GM12878 (cell line): ENCODE measurements at regions not wholly inside any gene's neighbourhood (a gene's known extent, or its start where the extent isn't known, plus 50 kb on each side); places are given as distances from the start of the nearest gene placed in this dataset.

Experiments
- ATAC-seq: fragments of 200-7000 bp; cut with Tn5 transposase; 3 replicates; pipeline ENCODE4 v1.9.1; 2020; ENCODE audit warnings: mild to moderate bottlenecking, moderate library complexity
- BruUV-seq: library from RNA; stranded (reverse); fragments of 400-500 nt; replicated peaks from 2 replicates; lab custom pipeline; 2021; lab: Mats Ljungman, UMichigan
- CTCF ChIA-PET: fragments of 300-600 bp; sonication (Branson Sonifier 250); formaldehyde crosslinking; extraction: SDS; loops from one replicate; lab custom pipeline; 2021; ENCODE audit warnings: inconsistent platforms; lab: Yijun Ruan, JAX
- POLR2A ChIA-PET: fragments of 350-600 bp; formaldehyde crosslinking; extraction: SDS; loops from one replicate; lab custom pipeline; 2021; ENCODE audit warnings: inconsistent platforms; lab: Charles Lee
- RAD21 ChIA-PET: fragments of 300-600 bp; sonication (Branson Sonifier 250); formaldehyde crosslinking; loops from one replicate; lab custom pipeline; 2023; ENCODE audit warnings: antibody characterized with exemption; ENCODE audit not compliant: unreplicated experiment; lab: Charles Lee
- SMC1A ChIA-PET: fragments of 300-600 bp; sonication (Branson Sonifier 250); formaldehyde crosslinking; loops from one replicate; lab custom pipeline; 2023; ENCODE audit not compliant: unreplicated experiment, uncharacterized antibody; lab: Charles Lee
- DNase-seq: peaks from one replicate; pipeline ENCODE4 v3.0.0-alpha.2; 2011; ENCODE audit warnings: low read depth, low spot score
- FAIRE-seq: peaks from 3 replicates; lab custom pipeline; 2011; peaks lifted over from hg19 to GRCh38; lab: Jason Lieb, UNC
- H2AFZ ChIP-seq: 2 replicates; pipeline ENCODE4 v1.6.0; 2011; ENCODE audit warnings: low read depth, low read length, control low read depth; ENCODE audit not compliant: control insufficient read depth
- H3K27ac ChIP-seq: 2 replicates; pipeline ENCODE4 v1.5.1; 2011; ENCODE audit warnings: control low read depth; ENCODE audit not compliant: control insufficient read depth, insufficient read depth
- H3K27me3 ChIP-seq, 2 experiments: replicated peaks in 1 of 2; 2 replicates each; pipeline versions ENCODE4 v1.6.0 to v1.6.1; 2011; ENCODE audit warnings: low read length in 1 of 2; ENCODE audit not compliant: control insufficient read depth in 2 of 2, insufficient read depth in 2 of 2
- H3K36me3 ChIP-seq, 2 experiments: 2 replicates each; pipeline ENCODE4 v1.5.1; 2011; ENCODE audit warnings: low read length in 1 of 2; ENCODE audit not compliant: control insufficient read depth in 2 of 2, insufficient read depth in 2 of 2
- H3K4me1 ChIP-seq: 2 replicates; pipeline ENCODE4 v1.6.1; 2011; ENCODE audit warnings: mild to moderate bottlenecking, low read length, moderate library complexity, mixed read lengths; ENCODE audit not compliant: control insufficient read depth, insufficient read depth
- H3K4me2 ChIP-seq: 2 replicates; pipeline ENCODE4 v1.6.0; 2011; ENCODE audit warnings: control low read depth; ENCODE audit not compliant: control insufficient read depth, insufficient read depth
- H3K4me3 ChIP-seq: fragments of 200-600 bp; sonication (generic); 2 replicates; pipeline ENCODE4 v1.5.1; 2016
- H3K79me2 ChIP-seq: 2 replicates; pipeline ENCODE4 v1.6.0; 2011; ENCODE audit warnings: low read length; ENCODE audit not compliant: control insufficient read depth, insufficient read depth
- H3K9ac ChIP-seq: 2 replicates; pipeline ENCODE4 v1.8.0; 2011; ENCODE audit warnings: low read length, control low read depth, mixed read lengths; ENCODE audit not compliant: control insufficient read depth, insufficient read depth
- H3K9me3 ChIP-seq: replicated peaks from 3 replicates; pipeline ENCODE4 v1.5.1; 2011; ENCODE audit warnings: mild to moderate bottlenecking, low read length; ENCODE audit not compliant: control insufficient read depth, insufficient read depth
- H4K20me1 ChIP-seq: 2 replicates; pipeline ENCODE4 v1.6.0; 2011; ENCODE audit not compliant: control insufficient read depth, insufficient read depth
- BACH1 ChIP-seq: fragments of 450-650 bp; IDR thresholded peaks from 2 replicates; pipeline ENCODE4 v1.6.1; 2017; ENCODE audit warnings: mild to moderate bottlenecking, borderline replicate concordance
- BCL11A ChIP-seq: IDR thresholded peaks from 2 replicates; pipeline ENCODE4 v1.6.1; 2011; ENCODE audit warnings: low read depth, low read length
- CREM ChIP-seq: IDR thresholded peaks from 2 replicates; pipeline ENCODE4 v1.6.1; 2014; ENCODE audit warnings: antibody characterized with exemption, low read depth
- FOXM1 ChIP-seq: IDR thresholded peaks from 2 replicates; pipeline ENCODE4 v1.6.1; 2012; ENCODE audit warnings: low read depth, mild to moderate bottlenecking, inconsistent platforms, low read length, moderate library complexity
- GATAD2B ChIP-seq: fragments of 450-650 bp; conservative IDR thresholded peaks from 2 replicates; pipeline ENCODE4 v1.6.1; 2017; ENCODE audit warnings: low read depth, mild to moderate bottlenecking, moderate library complexity
- IKZF1 ChIP-seq: fragments of 450-650 bp; conservative IDR thresholded peaks from 2 replicates; pipeline ENCODE4 v1.6.1; 2017; ENCODE audit warnings: antibody characterized with exemption, mild to moderate bottlenecking
- IKZF2 ChIP-seq, 2 experiments: fragments of 450-650 bp; IDR thresholded peaks; 2 replicates each; pipeline ENCODE4 v1.6.1; 2017; ENCODE audit warnings: mild to moderate bottlenecking in 2 of 2, moderate library complexity in 2 of 2
- JUNB ChIP-seq: IDR thresholded peaks from 2 replicates; pipeline ENCODE4 v1.6.1; 2016; ENCODE audit warnings: antibody characterized with exemption, mild to moderate bottlenecking
- MEF2B ChIP-seq: fragments of 450-650 bp; IDR thresholded peaks from 2 replicates; pipeline ENCODE4 v1.6.1; 2018; ENCODE audit warnings: mild to moderate bottlenecking, moderate library complexity; ENCODE audit not compliant: partially characterized antibody, poor library complexity, severe bottlenecking
- RAD21 ChIP-seq: IDR thresholded peaks from 2 replicates; pipeline ENCODE4 v1.6.1; 2011; ENCODE audit warnings: mild to moderate bottlenecking, low read depth, low read length, moderate library complexity; ENCODE audit not compliant: insufficient read depth
- SUZ12 ChIP-seq: fragments of 200-600 bp; sonication (generic); IDR thresholded peaks from one replicate; pipeline ENCODE4 v1.6.1; 2018; ENCODE audit warnings: antibody characterized with exemption, mild to moderate bottlenecking; ENCODE audit not compliant: unreplicated experiment
- ZNF24 ChIP-seq: fragments of 450-650 bp; IDR thresholded peaks from 2 replicates; pipeline ENCODE4 v1.6.1; 2017; ENCODE audit warnings: antibody characterized with exemption, mild to moderate bottlenecking
- WGBS: methylation state at CpG from one replicate; pipeline ENCODE4 v1.1.6; 2016; ENCODE audit warnings: low lambda C conversion rate; ENCODE audit not compliant: insufficient replicate concordance, insufficient coverage; ENCODE audit errors: missing lambda C conversion rate; 5-methylcytosine and 5-hydroxymethylcytosine counted together
- in situ Hi-C: fragments of 300-500 bp; cut with MboI; formaldehyde crosslinking; loops from 9 replicates; pipeline ENCODE4 v1.14.3; 2018; ENCODE audit warnings: mixed read lengths
- intact Hi-C: fragments of 100-400 bp; cut with micrococcal nuclease; formaldehyde crosslinking; loops from one replicate; pipeline ENCODE4 v1.14.2; 2022; ENCODE audit not compliant: unreplicated experiment
- TF ChIP-seq, protein P1 (sequence below), 3 experiments: IDR thresholded peaks in 2 of 3; conservative IDR thresholded peaks in 1 of 3; 2 replicates each; pipeline ENCODE4 v1.5.1; 2011; ENCODE audit warnings: low read depth in 3 of 3, low read length in 3 of 3, mild to moderate bottlenecking in 3 of 3, control low read depth in 2 of 3, moderate library complexity in 2 of 3, inconsistent platforms in 1 of 3, mixed read lengths in 1 of 3; ENCODE audit not compliant: control insufficient read depth in 2 of 3, insufficient read depth in 1 of 3; ENCODE audit errors: extremely low read depth in 1 of 3
- TF ChIP-seq, protein P2 (sequence below): fragments of 450-650 bp; IDR thresholded peaks from 2 replicates; pipeline ENCODE4 v1.6.1; 2016; ENCODE audit warnings: mild to moderate bottlenecking
- TF ChIP-seq, protein P3 (sequence below): fragments of 150-350 bp; IDR thresholded peaks from 2 replicates; pipeline ENCODE4 v1.6.1; 2014; ENCODE audit warnings: mild to moderate bottlenecking, low read depth, low read length

DNA sequence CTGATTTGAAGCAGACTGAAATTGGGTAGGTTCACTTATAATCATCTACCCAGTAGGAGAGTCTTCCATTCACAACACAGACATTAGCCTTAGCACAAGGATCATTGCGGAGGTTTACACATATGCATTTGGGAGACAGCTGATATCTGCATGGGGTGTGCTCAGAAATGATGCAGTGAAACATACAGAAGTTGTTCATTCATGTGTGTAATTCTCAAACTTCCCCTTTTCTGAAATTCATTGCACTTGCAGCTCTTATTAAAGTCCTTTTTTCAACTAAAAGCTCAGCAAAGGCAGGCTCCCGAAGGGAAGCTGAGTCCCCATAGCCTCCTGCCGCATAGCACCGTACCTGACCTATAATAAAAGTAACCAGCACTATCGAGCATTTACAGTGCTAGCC lies 218.3 kb upstream of the CRY1 start:
- no peak for FAIRE-seq
- SMC1A ChIA-PET = no interaction called here
- POLR2A ChIA-PET = no interaction called here
- Histone ChIP-seq H3K79me2 (no peaks in the 10 kb centered on the region), H3K36me3 (no peaks in the 10 kb centered on the region), H3K4me2 (no peak overlapping the region), H3K9me3 (no peaks in the 10 kb centered on the region), H3K4me3 (no peak overlapping the region), H2AFZ (no peak overlapping the region), H4K20me1 (no peaks in the 10 kb centered on the region), H3K9ac (no peak overlapping the region), H3K27ac (no peak overlapping the region), H3K4me1 (no peaks in the 10 kb centered on the region), H3K27me3 (peaks cover 0 to 5% of the 10 kb centered on the region in 2 experiments; a peak in 3 of 4 replicates)
- intact Hi-C loops (no loop called here), in situ Hi-C loops (no loop called here)
- DNase-seq = no peak
- CTCF ChIA-PET = interaction anchor here (0.9 kb wide), 1 partner anchor 180 kb away, joined by 3 read pairs; no protein-coding TSS in a partner anchor
- TF ChIP-seq SUZ12 = no peak
- no peak for TF ChIP-seq ZNF24
- no peak for TF ChIP-seq MEF2B
- no peak for TF ChIP-seq GATAD2B
- no peak for TF ChIP-seq IKZF1
- TF ChIP-seq BACH1 = no peak
- TF ChIP-seq JUNB = no peak
- TF ChIP-seq CREM = no peak
- TF ChIP-seq BCL11A = no peak
- TF ChIP-seq FOXM1 = no peak
- TF ChIP-seq RAD21 = no peak
- TF ChIP-seq, protein P1, sequence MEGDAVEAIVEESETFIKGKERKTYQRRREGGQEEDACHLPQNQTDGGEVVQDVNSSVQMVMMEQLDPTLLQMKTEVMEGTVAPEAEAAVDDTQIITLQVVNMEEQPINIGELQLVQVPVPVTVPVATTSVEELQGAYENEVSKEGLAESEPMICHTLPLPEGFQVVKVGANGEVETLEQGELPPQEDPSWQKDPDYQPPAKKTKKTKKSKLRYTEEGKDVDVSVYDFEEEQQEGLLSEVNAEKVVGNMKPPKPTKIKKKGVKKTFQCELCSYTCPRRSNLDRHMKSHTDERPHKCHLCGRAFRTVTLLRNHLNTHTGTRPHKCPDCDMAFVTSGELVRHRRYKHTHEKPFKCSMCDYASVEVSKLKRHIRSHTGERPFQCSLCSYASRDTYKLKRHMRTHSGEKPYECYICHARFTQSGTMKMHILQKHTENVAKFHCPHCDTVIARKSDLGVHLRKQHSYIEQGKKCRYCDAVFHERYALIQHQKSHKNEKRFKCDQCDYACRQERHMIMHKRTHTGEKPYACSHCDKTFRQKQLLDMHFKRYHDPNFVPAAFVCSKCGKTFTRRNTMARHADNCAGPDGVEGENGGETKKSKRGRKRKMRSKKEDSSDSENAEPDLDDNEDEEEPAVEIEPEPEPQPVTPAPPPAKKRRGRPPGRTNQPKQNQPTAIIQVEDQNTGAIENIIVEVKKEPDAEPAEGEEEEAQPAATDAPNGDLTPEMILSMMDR (IDR thresholded peaks at IDR 0.05 in 2 of 3, conservative IDR thresholded peaks at IDR 0.05 in 1 of 3; ENCODE audit: control insufficient read depth in 2 of 3, extremely low read depth in 1 of 3, insufficient read depth in 1 of 3, low read depth in 3 of 3, low read length in 3 of 3) = no peak
- TF ChIP-seq, protein P2, sequence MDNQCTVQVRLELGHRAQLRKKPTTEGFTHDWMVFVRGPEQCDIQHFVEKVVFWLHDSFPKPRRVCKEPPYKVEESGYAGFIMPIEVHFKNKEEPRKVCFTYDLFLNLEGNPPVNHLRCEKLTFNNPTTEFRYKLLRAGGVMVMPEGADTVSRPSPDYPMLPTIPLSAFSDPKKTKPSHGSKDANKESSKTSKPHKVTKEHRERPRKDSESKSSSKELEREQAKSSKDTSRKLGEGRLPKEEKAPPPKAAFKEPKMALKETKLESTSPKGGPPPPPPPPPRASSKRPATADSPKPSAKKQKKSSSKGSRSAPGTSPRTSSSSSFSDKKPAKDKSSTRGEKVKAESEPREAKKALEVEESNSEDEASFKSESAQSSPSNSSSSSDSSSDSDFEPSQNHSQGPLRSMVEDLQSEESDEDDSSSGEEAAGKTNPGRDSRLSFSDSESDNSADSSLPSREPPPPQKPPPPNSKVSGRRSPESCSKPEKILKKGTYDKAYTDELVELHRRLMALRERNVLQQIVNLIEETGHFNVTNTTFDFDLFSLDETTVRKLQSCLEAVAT = no peak
- TF ChIP-seq, protein P3, sequence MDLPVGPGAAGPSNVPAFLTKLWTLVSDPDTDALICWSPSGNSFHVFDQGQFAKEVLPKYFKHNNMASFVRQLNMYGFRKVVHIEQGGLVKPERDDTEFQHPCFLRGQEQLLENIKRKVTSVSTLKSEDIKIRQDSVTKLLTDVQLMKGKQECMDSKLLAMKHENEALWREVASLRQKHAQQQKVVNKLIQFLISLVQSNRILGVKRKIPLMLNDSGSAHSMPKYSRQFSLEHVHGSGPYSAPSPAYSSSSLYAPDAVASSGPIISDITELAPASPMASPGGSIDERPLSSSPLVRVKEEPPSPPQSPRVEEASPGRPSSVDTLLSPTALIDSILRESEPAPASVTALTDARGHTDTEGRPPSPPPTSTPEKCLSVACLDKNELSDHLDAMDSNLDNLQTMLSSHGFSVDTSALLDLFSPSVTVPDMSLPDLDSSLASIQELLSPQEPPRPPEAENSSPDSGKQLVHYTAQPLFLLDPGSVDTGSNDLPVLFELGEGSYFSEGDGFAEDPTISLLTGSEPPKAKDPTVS = no peak
- TF ChIP-seq IKZF2 (IDR thresholded peaks at IDR 0.05) = no peak
- RAD21 ChIA-PET = no interaction called here
- BruUV-seq = no TSS peak
- no peak for ATAC-seq
- WGBS = under 1% methylated on average over 5 of the region's 5 CpGs
